Neural progenitor cell (in vitro differentiated cells): ENCODE measurements at regions not wholly inside any gene's neighbourhood (a gene's known extent, or its start where the extent isn't known, plus 50 kb on each side); places are given as distances from the start of the nearest gene placed in this dataset.

Experiments
- DNase-seq: peaks from one replicate; pipeline ENCODE4 v3.0.0-alpha.2; 2016; ENCODE audit warnings: low spot score
- H2AFZ ChIP-seq: fragments of 200-600 bp; sonication (generic); replicated peaks from 2 replicates; pipeline ENCODE4 v1.6.1; 2016; ENCODE audit warnings: antibody characterized with exemption
- H3F3A ChIP-seq: fragments of 200-600 bp; sonication (generic); 2 replicates; pipeline ENCODE4 v1.6.1; 2016; ENCODE audit warnings: antibody characterized with exemption, low read depth
- H3K27ac ChIP-seq: fragments of 200-600 bp; sonication (generic); 2 replicates; pipeline ENCODE4 v1.5.1; 2016; ENCODE audit warnings: mild to moderate bottlenecking
- H3K27me3 ChIP-seq: fragments of 200-600 bp; sonication (generic); 2 replicates; pipeline ENCODE4 v1.6.1; 2016; ENCODE audit warnings: mild to moderate bottlenecking, moderate library complexity
- H3K36me3 ChIP-seq: fragments of 200-600 bp; sonication (generic); 2 replicates; pipeline ENCODE4 v1.5.1; 2016
- H3K4me1 ChIP-seq: fragments of 200-600 bp; sonication (generic); 2 replicates; pipeline ENCODE4 v1.6.1; 2016; ENCODE audit warnings: mixed run types
- H3K4me2 ChIP-seq: fragments of 200-600 bp; sonication (generic); 2 replicates; pipeline ENCODE4 v1.6.1; 2016
- H3K4me3 ChIP-seq: fragments of 200-600 bp; sonication (generic); 2 replicates; pipeline ENCODE4 v1.5.1; 2016
- H3K79me2 ChIP-seq: fragments of 200-600 bp; sonication (generic); 2 replicates; pipeline ENCODE4 v1.6.1; 2016; ENCODE audit warnings: low read depth
- H3K9ac ChIP-seq: fragments of 200-600 bp; sonication (generic); 2 replicates; pipeline ENCODE4 v1.6.1; 2016
- H3K9me3 ChIP-seq: fragments of 200-600 bp; sonication (generic); 2 replicates; pipeline ENCODE4 v1.5.1; 2016; ENCODE audit warnings: low read depth
- H4K20me1 ChIP-seq: fragments of 200-600 bp; sonication (generic); 2 replicates; pipeline ENCODE4 v1.6.1; 2016; ENCODE audit warnings: low read depth
- H3K27ac Mint-ChIP-seq: 3 replicates; pipeline ENCODE4 v1.8.0; 2021; ENCODE audit warnings: mixed read lengths
- H3K27me3 Mint-ChIP-seq: 2 replicates; pipeline ENCODE4 v1.8.0; 2022; ENCODE audit warnings: low read depth, mild to moderate bottlenecking, inconsistent platforms, moderate library complexity, mixed read lengths; ENCODE audit not compliant: insufficient read depth
- H3K36me3 Mint-ChIP-seq: 3 replicates; pipeline ENCODE4 v1.8.0; 2021; ENCODE audit warnings: mixed read lengths
- H3K4me1 Mint-ChIP-seq: 3 replicates; pipeline ENCODE4 v1.8.0; 2021; ENCODE audit warnings: mixed read lengths
- H3K4me3 Mint-ChIP-seq: 3 replicates; pipeline ENCODE4 v1.8.0; 2021; ENCODE audit warnings: mild to moderate bottlenecking, moderate library complexity, mixed read lengths
- H3K9me3 Mint-ChIP-seq: 3 replicates; pipeline ENCODE4 v1.8.0; 2020; ENCODE audit warnings: mixed read lengths
- EZH2 ChIP-seq: fragments of 200-600 bp; sonication (generic); IDR thresholded peaks from 2 replicates; pipeline ENCODE4 v1.6.1; 2017; ENCODE audit warnings: antibody characterized with exemption, mild to moderate bottlenecking, moderate library complexity
- EZH2phosphoT487 ChIP-seq: fragments of 200-600 bp; sonication (generic); IDR thresholded peaks from 2 replicates; pipeline ENCODE4 v1.6.1; 2017; ENCODE audit warnings: antibody characterized with exemption
- TF ChIP-seq, protein P1 (sequence below): fragments of 200-600 bp; sonication (generic); IDR thresholded peaks from 2 replicates; pipeline ENCODE4 v1.5.1; 2017; ENCODE audit warnings: antibody characterized with exemption, mild to moderate bottlenecking

DNA sequence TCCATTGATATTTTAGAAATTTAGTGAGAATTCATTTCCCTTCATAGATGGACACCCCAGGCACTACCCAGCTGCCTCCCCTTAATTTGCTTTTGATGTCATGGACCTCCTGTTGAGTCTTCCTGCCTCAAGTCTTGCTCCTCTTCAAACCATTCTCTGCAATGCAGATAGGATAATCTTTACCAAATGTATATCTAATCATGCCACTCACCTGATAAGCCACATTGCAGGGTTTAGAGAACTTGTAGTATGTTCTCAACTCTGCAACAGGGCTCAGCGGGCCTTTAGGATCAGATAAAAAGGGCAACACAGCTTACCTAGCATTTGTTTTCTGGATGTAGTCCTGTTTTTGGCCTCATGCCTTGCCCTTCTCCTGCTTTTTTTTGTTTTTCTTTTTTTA lies 234.5 kb downstream of the EMP1 start:
- H3K27me3 Mint-ChIP-seq = peaks cover 11% of the 10 kb centered on the region
- H3K79me2 ChIP-seq = no peaks in the 10 kb centered on the region
- TF ChIP-seq, protein P1, sequence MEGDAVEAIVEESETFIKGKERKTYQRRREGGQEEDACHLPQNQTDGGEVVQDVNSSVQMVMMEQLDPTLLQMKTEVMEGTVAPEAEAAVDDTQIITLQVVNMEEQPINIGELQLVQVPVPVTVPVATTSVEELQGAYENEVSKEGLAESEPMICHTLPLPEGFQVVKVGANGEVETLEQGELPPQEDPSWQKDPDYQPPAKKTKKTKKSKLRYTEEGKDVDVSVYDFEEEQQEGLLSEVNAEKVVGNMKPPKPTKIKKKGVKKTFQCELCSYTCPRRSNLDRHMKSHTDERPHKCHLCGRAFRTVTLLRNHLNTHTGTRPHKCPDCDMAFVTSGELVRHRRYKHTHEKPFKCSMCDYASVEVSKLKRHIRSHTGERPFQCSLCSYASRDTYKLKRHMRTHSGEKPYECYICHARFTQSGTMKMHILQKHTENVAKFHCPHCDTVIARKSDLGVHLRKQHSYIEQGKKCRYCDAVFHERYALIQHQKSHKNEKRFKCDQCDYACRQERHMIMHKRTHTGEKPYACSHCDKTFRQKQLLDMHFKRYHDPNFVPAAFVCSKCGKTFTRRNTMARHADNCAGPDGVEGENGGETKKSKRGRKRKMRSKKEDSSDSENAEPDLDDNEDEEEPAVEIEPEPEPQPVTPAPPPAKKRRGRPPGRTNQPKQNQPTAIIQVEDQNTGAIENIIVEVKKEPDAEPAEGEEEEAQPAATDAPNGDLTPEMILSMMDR = no peak
- no peak for TF ChIP-seq EZH2phosphoT487
- no peak for TF ChIP-seq EZH2
- H3K9ac ChIP-seq = no peak overlapping the region
- H3K4me1 ChIP-seq = peaks cover 8% of the 10 kb centered on the region
- H3K4me2 ChIP-seq = no peak overlapping the region
- H2AFZ ChIP-seq = no peak overlapping the region
- H3K27me3 ChIP-seq = no peaks in the 10 kb centered on the region
- no peak overlapping the region for H3K27ac Mint-ChIP-seq
- H3K9me3 ChIP-seq = no peaks in the 10 kb centered on the region
- H3K4me1 Mint-ChIP-seq = peaks cover 9% of the 10 kb centered on the region
- H3K36me3 ChIP-seq = no peaks in the 10 kb centered on the region
- no peaks in the 10 kb centered on the region for H3F3A ChIP-seq
- no peak overlapping the region for H3K4me3 Mint-ChIP-seq
- H3K36me3 Mint-ChIP-seq = no peaks in the 10 kb centered on the region
- no peak overlapping the region for H3K27ac ChIP-seq
- no peak overlapping the region for H3K4me3 ChIP-seq
- DNase-seq = no peak
- H3K9me3 Mint-ChIP-seq = peaks cover 7% of the 10 kb centered on the region
- no peaks in the 10 kb centered on the region for H4K20me1 ChIP-seq

DNA sequence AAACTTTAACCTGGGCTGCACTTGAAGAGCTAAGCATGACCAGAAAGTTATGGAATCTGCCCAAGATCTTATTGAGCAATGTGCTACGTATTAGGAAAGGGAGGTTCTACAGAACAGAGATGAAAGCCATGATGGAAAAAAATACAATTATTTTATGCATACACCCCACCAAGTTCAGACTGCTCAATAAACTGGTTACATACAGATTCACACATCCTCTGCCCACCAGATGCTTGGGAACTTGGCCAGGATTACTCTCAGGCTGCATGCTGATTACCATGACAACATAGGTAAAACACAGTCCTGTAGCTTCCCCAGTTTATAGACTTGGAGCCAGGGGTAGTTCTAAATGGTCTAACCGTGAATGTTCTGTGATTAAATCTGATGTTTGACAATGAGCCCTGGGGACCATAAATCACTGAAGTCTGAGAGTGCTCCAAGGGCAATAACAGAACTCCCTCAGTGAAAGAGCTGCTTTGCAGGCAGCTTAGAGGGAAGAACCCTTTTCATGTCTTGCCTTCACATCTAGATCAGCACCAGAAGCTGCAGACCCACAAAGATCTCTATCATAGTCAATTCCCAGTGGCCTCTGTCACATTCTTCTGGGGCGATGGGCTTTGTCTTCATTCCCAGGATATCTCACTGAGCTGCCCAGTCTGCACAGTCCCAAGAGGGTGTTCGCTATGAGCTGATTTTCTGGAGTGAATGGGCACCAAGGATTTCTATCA lies 232.2 kb downstream of the EMP1 start:
- Histone ChIP-seq H3F3A (no peaks in the 10 kb centered on the region), H3K4me3 (no peak overlapping the region), H3K27ac (no peak overlapping the region), H3K9ac (no peak overlapping the region), H3K4me1 (no peaks in the 10 kb centered on the region), H3K36me3 (no peaks in the 10 kb centered on the region), H3K4me2 (no peak overlapping the region), H2AFZ (no peak overlapping the region), H3K79me2 (no peaks in the 10 kb centered on the region), H3K9me3 (no peaks in the 10 kb centered on the region), H4K20me1 (no peaks in the 10 kb centered on the region), H3K27me3 (no peaks in the 10 kb centered on the region)
- no peaks in the 10 kb centered on the region for H3K36me3 Mint-ChIP-seq
- H3K27me3 Mint-ChIP-seq = peaks cover 11% of the 10 kb centered on the region
- no peak for DNase-seq
- TF ChIP-seq EZH2 (no peak), EZH2phosphoT487 (no peak)
- H3K9me3 Mint-ChIP-seq = peaks cover 7% of the 10 kb centered on the region
- H3K4me1 Mint-ChIP-seq = no peaks in the 10 kb centered on the region
- no peak overlapping the region for H3K27ac Mint-ChIP-seq
- no peak overlapping the region for H3K4me3 Mint-ChIP-seq

DNA sequence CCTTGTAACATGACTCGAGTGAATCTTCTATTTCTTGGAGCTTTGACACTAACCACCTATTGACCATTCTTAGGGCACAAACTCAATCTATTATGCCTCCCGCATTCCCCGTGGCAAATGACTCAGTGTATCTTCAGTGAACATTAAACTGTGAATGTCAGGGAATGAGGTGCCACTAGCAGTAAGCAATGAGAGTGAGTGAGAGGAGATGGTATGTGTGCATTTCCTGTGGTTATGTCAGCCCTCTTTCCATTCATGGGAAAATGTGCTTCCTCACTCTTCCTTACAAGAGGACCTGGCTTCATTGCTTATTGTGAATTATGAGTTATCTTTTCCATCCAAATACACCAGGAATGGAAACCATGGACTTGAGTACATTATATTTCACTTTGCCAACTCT lies 229.2 kb downstream of the EMP1 start:
- Histone ChIP-seq H3K36me3 (no peaks in the 10 kb centered on the region), H3K79me2 (no peaks in the 10 kb centered on the region), H3K27ac (no peak overlapping the region), H3K4me1 (peaks cover 13% of the 10 kb centered on the region), H3F3A (no peaks in the 10 kb centered on the region), H3K4me2 (no peak overlapping the region), H3K9ac (no peak overlapping the region), H4K20me1 (no peaks in the 10 kb centered on the region), H3K4me3 (no peak overlapping the region), H3K9me3 (no peaks in the 10 kb centered on the region), H2AFZ (no peak overlapping the region), H3K27me3 (no peaks in the 10 kb centered on the region)
- no peak overlapping the region for H3K27ac Mint-ChIP-seq
- no peaks in the 10 kb centered on the region for H3K36me3 Mint-ChIP-seq
- DNase-seq = no peak
- no peak overlapping the region for H3K4me3 Mint-ChIP-seq
- TF ChIP-seq EZH2 (no peak), EZH2phosphoT487 (no peak)
- TF ChIP-seq, protein P1 = no peak
- H3K9me3 Mint-ChIP-seq = peaks cover 7% of the 10 kb centered on the region
- peaks cover 10% of the 10 kb centered on the region for H3K27me3 Mint-ChIP-seq
- H3K4me1 Mint-ChIP-seq = no peaks in the 10 kb centered on the region

DNA sequence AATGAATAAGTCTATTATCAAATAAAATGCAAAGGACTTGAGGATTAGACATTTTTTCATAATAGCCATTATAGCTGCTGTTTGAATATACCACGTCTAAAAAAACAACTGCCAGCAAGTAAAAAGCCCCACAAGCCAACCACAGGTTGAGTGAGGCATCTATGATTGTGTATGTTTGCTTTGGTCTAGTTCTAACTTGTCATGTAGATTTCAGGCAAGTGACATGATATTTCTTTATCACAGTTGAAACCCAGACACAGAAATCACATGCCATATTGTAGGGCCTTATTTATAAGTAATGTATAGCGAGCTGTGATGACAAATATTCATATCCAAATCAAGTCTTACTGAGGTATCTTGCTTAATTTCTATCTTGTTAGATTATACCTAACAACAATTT lies 225.8 kb downstream of the EMP1 start:
- Mint-ChIP-seq H3K27me3 (peaks cover 4% of the 10 kb centered on the region), H3K9me3 (no peaks in the 10 kb centered on the region), H3K4me1 (no peaks in the 10 kb centered on the region), H3K27ac (no peak overlapping the region), H3K36me3 (no peaks in the 10 kb centered on the region), H3K4me3 (no peak overlapping the region)
- Histone ChIP-seq H2AFZ (no peak overlapping the region), H3K4me2 (peak overlapping the region; percentile 21), H3K4me1 (peaks cover 13% of the 10 kb centered on the region), H3K9me3 (no peaks in the 10 kb centered on the region), H3F3A (no peaks in the 10 kb centered on the region), H3K79me2 (no peaks in the 10 kb centered on the region), H4K20me1 (no peaks in the 10 kb centered on the region), H3K9ac (no peak overlapping the region), H3K36me3 (no peaks in the 10 kb centered on the region), H3K27ac (no peak overlapping the region), H3K4me3 (no peak overlapping the region), H3K27me3 (peaks cover 4% of the 10 kb centered on the region)
- DNase-seq = no peak
- TF ChIP-seq, protein P1 = no peak
- TF ChIP-seq EZH2 (no peak), EZH2phosphoT487 (no peak)
